ENCODE measurements at regions not wholly inside any gene's neighbourhood (a gene's known extent, or its start where the extent isn't known, plus 50 kb on each side); places are given as distances from the start of the nearest gene placed in this dataset.
"Not testable (repeated sequence)": the region's sequence is repeated elsewhere in the genome, so short reads cannot be mapped to it uniquely, and the experiment has no call there.

- DNase-seq (ENCODE audit: low spot score): no peak
These were observed 490.0 kb upstream of the TENM3 start for GRCh38 chr4:181753207-181753606.

GRCh38 chr4:181755846-181756245 is 487.4 kb upstream of the TENM3 start:
- no peak for DNase-seq (ENCODE audit: low spot score)

GRCh38 chr4:181756451-181757095 is 486.6 kb upstream of the TENM3 start:
- DNase-seq (ENCODE audit: low spot score): no peak

- no peak for DNase-seq (ENCODE audit: low spot score)
These were observed 486.1 kb upstream of the TENM3 start for GRCh38 chr4:181757098-181757497.

- no peak for DNase-seq (ENCODE audit: low spot score)
These were observed 485.1 kb upstream of the TENM3 start for GRCh38 chr4:181757910-181758660.

- DNase-seq (ENCODE audit: low spot score): no peak
These were observed 482.6 kb upstream of the TENM3 start for GRCh38 chr4:181760560-181760959.

- no peak for DNase-seq (ENCODE audit: low spot score)
These were observed 482.0 kb upstream of the TENM3 start for GRCh38 chr4:181761156-181761555.

- no peak for DNase-seq (ENCODE audit: low spot score)
These were observed 477.1 kb upstream of the TENM3 start for GRCh38 chr4:181766061-181766548.

GRCh38 chr4:181770971-181771370 is 472.2 kb upstream of the TENM3 start:
- no peak for DNase-seq (ENCODE audit: low spot score)

GRCh38 chr4:181775298-181775697 is 467.9 kb upstream of the TENM3 start:
- DNase-seq (ENCODE audit: low spot score): no peak

- no peak for DNase-seq (ENCODE audit: low spot score)
These were observed 466.7 kb upstream of the TENM3 start for GRCh38 chr4:181776264-181777054.

- no peak for DNase-seq (ENCODE audit: low spot score)
These were observed 465.7 kb upstream of the TENM3 start for GRCh38 chr4:181777518-181777917.

- no peak for DNase-seq (ENCODE audit: low spot score)
These were observed 458.3 kb upstream of the TENM3 start for GRCh38 chr4:181784881-181785280.

- DNase-seq (ENCODE audit: low spot score): no peak
These were observed 450.6 kb upstream of the TENM3 start for GRCh38 chr4:181792641-181793040.

- no peak for DNase-seq (ENCODE audit: low spot score)
These were observed 450.1 kb upstream of the TENM3 start for GRCh38 chr4:181793096-181793495.

- DNase-seq (ENCODE audit: low spot score): no peak
These were observed 446.7 kb upstream of the TENM3 start for GRCh38 chr4:181796502-181796901.

- no peak for DNase-seq (ENCODE audit: low spot score)
These were observed 444.7 kb upstream of the TENM3 start for GRCh38 chr4:181798536-181798935.

- no peak for DNase-seq (ENCODE audit: low spot score)
These were observed 443.6 kb upstream of the TENM3 start for GRCh38 chr4:181799561-181800069.

- DNase-seq (ENCODE audit: low spot score): no peak
These were observed 441.0 kb upstream of the TENM3 start for GRCh38 chr4:181802207-181802606.

- no peak for DNase-seq (ENCODE audit: low spot score)
These were observed 435.4 kb upstream of the TENM3 start for GRCh38 chr4:181807771-181808170.

GRCh38 chr4:181810711-181811110 is 432.5 kb upstream of the TENM3 start:
- DNase-seq (ENCODE audit: low spot score): no peak

GRCh38 chr4:181811550-181811949 is 431.7 kb upstream of the TENM3 start:
- not testable (repeated sequence) for DNase-seq (ENCODE audit: low spot score)

GRCh38 chr4:181819946-181820345 is 423.3 kb upstream of the TENM3 start:
- no peak for DNase-seq (ENCODE audit: low spot score)
